GM23248 (cell line): ENCODE measurements at regions not wholly inside any gene's neighbourhood (a gene's known extent, or its start where the extent isn't known, plus 50 kb on each side); places are given as distances from the start of the nearest gene placed in this dataset.

Experiments
- EZH2 ChIP-seq: fragments of 200-600 bp; sonication (generic); IDR thresholded peaks from 2 replicates; pipeline ENCODE4 v1.6.1; 2018; ENCODE audit warnings: antibody characterized with exemption, mild to moderate bottlenecking; ENCODE audit not compliant: insufficient read depth, poor library complexity, severe bottlenecking
- EZH2phosphoT487 ChIP-seq: fragments of 200-600 bp; sonication (generic); IDR thresholded peaks from 2 replicates; pipeline ENCODE4 v1.6.1; 2018; ENCODE audit warnings: antibody characterized with exemption, moderate library complexity, mild to moderate bottlenecking, low read depth; ENCODE audit not compliant: insufficient read depth

DNA sequence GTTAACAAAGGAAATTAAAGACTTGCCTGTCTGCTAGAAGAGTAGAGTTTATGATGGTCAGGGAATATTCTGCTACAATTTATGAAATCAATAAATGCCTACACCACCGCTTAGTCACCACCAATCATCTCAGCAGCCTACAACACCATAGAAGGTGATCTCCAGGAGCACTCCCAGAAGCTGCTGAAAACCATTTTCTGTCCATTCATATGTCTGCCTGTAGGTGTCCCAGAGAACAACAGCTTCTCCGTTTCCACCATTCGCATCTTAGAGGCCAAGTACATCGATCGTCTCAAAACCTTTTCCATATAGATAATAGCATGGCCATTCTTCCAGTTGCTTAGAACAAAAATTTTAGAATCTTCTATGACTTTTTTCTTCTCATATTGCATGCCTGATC, 303.4 kb downstream of the KCNC2 start:
- no peak for TF ChIP-seq EZH2
- no peak for TF ChIP-seq EZH2phosphoT487
